HG02981 (cell line): ENCODE measurements at regions not wholly inside any gene's neighbourhood (a gene's known extent, or its start where the extent isn't known, plus 50 kb on each side); places are given as distances from the start of the nearest gene placed in this dataset.

ENCODE experiments used
- ATAC-seq: cut with Tn5 transposase; IDR thresholded peaks from one replicate; pipeline ENCODE4 v1.9.1; 2021; ENCODE audit warnings: mild to moderate bottlenecking, moderate library complexity; ENCODE audit not compliant: unreplicated experiment

GRCh38 chrY:8390310-8390709 is 947.0 kb upstream of the TSPY4 start:
- no peak for ATAC-seq

DNA sequence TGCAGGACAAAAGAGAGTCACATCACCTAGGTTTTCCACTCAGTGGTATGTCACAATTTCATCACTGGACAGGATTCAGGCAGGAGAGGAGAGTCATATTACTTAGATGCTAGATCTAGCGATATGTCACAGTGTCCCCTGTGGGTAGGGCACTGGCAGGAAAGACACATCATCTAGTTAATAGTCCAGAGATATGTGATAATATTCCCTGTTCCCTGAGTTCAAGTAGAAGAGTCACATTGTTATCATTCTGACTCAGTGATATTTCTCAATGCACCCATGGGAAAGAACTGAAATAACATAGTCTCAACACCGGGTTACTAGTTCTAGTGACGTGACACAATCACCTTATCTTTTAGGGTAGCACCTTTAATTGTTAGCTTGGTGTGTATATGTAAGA is 944.0 kb upstream of the TSPY4 start:
- ATAC-seq = no peak

GRCh38 chrY:8422906-8423305 is 914.4 kb upstream of the TSPY4 start:
- no peak for ATAC-seq

DNA sequence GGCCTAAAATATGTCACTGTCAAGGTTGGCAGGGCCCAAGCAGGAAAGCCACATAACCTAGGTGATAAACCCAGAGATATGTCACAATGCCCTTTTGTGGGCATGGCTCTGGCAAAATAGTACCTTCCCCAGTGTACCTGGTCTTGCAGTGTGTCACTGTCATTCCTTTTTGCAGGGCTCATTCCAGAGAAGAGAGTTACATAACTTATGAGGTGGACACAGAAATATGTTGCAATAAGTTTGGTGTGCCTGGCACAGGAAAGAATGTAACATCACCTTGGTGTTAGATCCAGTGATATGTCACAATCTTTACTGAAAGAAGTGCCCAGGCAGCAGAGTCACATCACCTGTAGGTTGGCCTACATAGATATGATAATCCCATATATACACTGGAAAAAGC is 910.8 kb upstream of the TSPY4 start:
- ATAC-seq = no peak

DNA sequence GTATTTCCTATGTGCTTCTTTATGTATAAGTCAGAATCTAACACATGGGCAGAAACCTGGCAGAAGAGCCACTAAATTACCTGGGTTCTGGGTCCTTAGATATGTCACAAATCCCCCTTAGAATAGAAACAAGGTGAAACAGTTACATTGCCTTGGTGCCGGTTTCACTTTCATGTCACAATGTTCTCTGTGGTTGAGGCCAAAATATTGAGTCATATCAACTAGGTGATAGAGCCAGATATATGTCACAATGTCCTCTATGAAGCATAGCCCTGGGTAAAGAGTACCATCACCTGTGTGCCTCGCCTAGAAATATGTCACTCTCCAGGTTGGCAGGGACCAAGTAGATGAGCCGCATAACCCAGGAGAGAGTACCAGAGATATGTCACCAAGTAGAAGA is 899.8 kb upstream of the TSPY4 start:
- ATAC-seq = peak; percentile 84

DNA sequence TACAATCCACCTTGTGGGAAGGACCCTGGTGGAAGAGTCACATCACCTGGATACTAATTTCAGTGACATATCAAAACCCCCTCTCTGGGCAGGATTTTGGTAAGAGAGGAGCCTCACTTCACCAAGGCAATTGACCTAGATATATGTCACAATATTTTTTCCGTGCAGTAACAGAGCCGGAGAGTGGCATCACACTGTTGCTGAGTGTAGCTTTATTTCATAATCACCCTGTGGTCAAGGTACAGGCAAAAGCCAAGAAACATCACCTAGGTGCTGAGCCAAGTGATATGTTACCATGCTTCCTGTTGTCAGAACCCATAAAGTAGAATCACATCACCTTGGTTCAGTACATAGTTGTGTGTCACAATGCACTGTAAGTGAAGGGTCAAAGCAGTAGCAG is 895.2 kb upstream of the TSPY4 start:
- no peak for ATAC-seq

GRCh38 chrY:8452963-8453362 is 884.3 kb upstream of the TSPY4 start:
- ATAC-seq = no peak

- no peak for ATAC-seq
Measured at GRCh38 chrY:8466813-8467212, 870.5 kb upstream of the TSPY4 start.

- no peak for ATAC-seq
Measured at GRCh38 chrY:8470249-8470648, 867.0 kb upstream of the TSPY4 start.

DNA sequence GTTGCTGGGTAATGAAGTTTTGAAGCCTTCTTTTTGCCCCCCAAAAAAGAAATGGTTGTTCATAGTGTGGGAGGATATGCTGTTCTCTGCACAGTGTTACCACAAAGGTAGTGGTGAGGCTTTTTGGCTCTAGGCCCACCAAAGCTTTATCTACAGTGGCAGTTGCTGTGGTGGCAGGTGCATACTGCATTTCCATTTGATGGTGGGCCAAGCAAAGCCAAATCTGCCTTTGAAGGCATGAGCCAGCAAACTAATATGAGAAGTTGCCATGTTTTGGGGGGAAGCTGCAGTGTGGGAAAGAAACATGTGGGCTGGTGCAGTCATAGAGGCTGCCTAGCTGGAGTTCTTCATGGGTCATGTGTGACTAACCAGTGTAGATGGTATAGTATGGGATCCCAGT is 858.1 kb upstream of the TSPY4 start:
- no peak for ATAC-seq

DNA sequence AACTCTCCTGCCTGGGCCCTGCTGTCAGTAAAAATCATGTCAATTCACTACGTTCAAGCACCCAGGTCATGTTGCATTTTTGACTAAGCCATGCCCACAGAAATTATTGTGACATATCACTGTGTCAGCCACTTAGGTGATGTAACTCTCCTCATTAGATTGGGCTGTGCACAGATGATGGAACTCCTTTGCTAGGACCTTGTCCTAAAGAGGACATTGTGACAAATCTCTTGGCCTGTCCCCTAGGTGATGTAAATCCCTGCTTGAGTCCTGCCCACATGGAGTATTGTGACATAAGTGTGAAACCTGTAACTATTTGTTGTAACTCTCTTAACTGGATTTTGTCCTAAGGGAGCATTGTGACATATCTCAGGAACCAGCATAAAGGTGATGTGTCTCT is 848.3 kb upstream of the TSPY4 start:
- no peak for ATAC-seq

GRCh38 chrY:8489880-8490630 is 847.2 kb upstream of the TSPY4 start:
- no peak for ATAC-seq

- no peak for ATAC-seq
Measured at GRCh38 chrY:8494396-8494795, 842.9 kb upstream of the TSPY4 start.

GRCh38 chrY:8495243-8495642 is 842.0 kb upstream of the TSPY4 start:
- ATAC-seq = no peak

GRCh38 chrY:8500888-8501287 is 836.4 kb upstream of the TSPY4 start:
- no peak for ATAC-seq

DNA sequence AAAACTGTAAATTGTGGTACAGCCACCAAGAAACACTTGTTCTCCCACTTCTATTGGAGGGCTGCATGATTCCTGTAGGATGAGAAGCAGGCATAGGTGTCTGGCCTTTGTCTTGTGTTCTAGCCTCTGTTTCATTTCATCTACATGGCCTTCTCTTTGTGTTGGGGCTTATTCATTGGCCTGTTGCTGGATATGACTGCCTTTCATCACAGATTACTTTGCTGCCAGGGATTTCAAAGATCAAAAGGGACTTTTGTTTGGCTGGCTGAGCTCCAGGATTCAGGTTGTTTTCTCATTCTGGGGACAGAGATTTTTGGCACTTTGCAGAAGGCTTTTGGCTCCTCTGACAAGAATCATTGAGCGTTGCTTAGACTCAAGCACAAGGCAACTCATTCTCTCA is 803.8 kb upstream of the TSPY4 start:
- ATAC-seq = no peak

- peak; percentile 98 for ATAC-seq
Measured at GRCh38 chrY:8535704-8536103, 801.6 kb upstream of the TSPY4 start.

DNA sequence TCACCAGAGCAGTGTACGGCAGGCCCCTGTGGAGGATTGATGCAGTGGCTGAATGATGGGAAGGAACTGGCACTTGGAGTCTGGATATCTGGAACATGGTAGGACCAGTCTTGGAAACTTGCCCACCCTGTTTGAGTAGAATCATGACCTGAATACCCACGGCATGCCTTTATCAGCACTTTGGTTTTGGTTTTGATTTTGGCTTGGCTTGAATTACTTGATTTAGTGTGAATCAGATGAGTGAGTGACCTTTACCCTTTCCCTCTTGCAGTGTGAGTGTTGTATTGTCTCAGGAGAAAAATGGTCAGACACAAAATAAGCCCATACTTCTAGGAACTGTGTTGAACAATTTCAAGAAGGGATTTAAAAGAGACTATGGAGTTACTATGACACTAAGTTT is 801.0 kb upstream of the TSPY4 start:
- no peak for ATAC-seq

GRCh38 chrY:8541306-8541705 is 796.0 kb upstream of the TSPY4 start:
- no peak for ATAC-seq

- peak; percentile 87 for ATAC-seq
Measured at GRCh38 chrY:8544715-8545114, 792.5 kb upstream of the TSPY4 start.

DNA sequence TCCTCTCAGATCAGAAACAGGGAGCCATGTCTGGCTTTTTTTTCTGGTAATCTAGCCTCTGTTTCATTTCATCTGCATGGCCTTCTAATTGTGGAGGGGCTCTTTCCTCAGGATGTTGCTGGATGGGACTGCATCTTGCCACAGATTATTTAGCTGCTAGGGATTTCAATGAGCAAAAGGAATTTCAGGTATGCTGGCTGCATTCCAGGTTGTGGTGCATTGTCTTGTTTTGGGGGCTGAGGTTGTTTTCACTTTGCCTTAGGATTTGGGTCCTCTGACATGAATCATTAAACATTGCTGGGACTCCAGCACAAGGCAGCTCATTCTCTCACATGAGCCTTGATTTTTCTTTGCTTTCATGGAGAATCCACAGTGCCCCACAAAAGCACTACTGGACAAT is 789.3 kb upstream of the TSPY4 start:
- ATAC-seq = no peak

DNA sequence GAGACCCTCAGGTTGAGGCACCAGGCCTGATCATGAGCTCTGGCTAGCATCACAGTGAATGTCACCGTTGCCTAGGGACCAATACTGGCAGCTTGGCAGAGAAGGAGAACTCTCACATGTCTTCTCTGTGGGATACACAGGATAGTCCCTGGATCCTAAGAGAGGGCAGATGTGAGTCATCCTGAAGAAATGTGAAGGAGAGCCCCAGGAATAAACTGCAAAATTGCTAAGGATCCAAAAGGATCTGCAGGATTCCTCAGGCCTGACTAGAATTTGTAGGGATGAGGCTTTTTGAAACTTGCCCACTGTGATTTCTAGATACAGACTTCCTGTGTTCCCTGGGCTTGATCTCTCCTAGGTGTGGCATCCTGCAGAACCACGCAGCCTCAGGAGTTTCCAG is 785.9 kb upstream of the TSPY4 start:
- no peak for ATAC-seq

- ATAC-seq = no peak
Measured at GRCh38 chrY:8552168-8552805, 785.0 kb upstream of the TSPY4 start.
